ENCODE measurements at regions not wholly inside any gene's neighbourhood (a gene's known extent, or its start where the extent isn't known, plus 50 kb on each side); places are given as distances from the start of the nearest gene placed in this dataset.

DNA sequence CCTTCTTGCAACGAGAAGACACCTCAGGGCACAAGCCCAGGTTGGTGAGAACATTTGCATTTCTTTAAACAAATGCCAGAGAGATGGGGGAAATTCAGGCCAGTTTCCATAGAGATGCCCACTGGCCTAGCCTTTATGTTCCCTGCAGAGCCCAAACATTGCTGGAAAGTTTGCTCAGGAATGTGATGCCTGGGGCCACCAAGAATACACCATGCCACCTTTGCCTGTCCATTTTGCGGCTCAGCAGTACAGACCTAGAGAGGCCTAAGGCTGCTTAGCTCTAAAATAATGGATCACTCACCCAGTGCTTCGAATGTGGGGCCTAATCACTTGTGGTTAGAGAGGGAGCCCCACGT is 210.0 kb downstream of the RPLP1 start:
- no peak overlapping the region for H3K27ac ChIP-seq (ENCODE audit: low read length)
- no peaks in the 10 kb centered on the region for H3K9me3 ChIP-seq (ENCODE audit: insufficient read depth, low read length, severe bottlenecking)
- H3K9ac ChIP-seq (ENCODE audit: low read depth, low read length), result no peak overlapping the region
- no peaks in the 10 kb centered on the region; the same call in 1 of the 2 replicates for H4K20me1 ChIP-seq (ENCODE audit: insufficient read depth, low read length)
- no peaks in the 10 kb centered on the region for H3K27me3 ChIP-seq (ENCODE audit: insufficient read depth, low read length, poor library complexity)
- no peak overlapping the region for H3K4me2 ChIP-seq (ENCODE audit: insufficient read depth, low read length)
- no peak for TF ChIP-seq EZH2 (IDR thresholded peaks at IDR 0.05; ENCODE audit: borderline replicate concordance, low read depth, low read length, severe bottlenecking)
- TF ChIP-seq, protein P1, sequence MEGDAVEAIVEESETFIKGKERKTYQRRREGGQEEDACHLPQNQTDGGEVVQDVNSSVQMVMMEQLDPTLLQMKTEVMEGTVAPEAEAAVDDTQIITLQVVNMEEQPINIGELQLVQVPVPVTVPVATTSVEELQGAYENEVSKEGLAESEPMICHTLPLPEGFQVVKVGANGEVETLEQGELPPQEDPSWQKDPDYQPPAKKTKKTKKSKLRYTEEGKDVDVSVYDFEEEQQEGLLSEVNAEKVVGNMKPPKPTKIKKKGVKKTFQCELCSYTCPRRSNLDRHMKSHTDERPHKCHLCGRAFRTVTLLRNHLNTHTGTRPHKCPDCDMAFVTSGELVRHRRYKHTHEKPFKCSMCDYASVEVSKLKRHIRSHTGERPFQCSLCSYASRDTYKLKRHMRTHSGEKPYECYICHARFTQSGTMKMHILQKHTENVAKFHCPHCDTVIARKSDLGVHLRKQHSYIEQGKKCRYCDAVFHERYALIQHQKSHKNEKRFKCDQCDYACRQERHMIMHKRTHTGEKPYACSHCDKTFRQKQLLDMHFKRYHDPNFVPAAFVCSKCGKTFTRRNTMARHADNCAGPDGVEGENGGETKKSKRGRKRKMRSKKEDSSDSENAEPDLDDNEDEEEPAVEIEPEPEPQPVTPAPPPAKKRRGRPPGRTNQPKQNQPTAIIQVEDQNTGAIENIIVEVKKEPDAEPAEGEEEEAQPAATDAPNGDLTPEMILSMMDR (IDR thresholded peaks at IDR 0.05; ENCODE audit: borderline replicate concordance, extremely low read depth, low read length, poor library complexity, severe bottlenecking), result no peak
- no peak for ATAC-seq (ENCODE audit: insufficient read depth, low read depth)
- no peaks in the 10 kb centered on the region for H3K4me1 ChIP-seq (ENCODE audit: insufficient read depth, low read length)
- H3K36me3 ChIP-seq (ENCODE audit: insufficient read depth, low read length), result no peaks in the 10 kb centered on the region
- no peak for DNase-seq
- no peaks in the 10 kb centered on the region for H3K79me2 ChIP-seq (ENCODE audit: insufficient read depth, low read length)
- no peak overlapping the region for H3K4me3 ChIP-seq (ENCODE audit: low read depth in 1 of 2, low read length in 2 of 2)
- H2AFZ ChIP-seq (ENCODE audit: low read depth, low read length), result no peak overlapping the region

DNA sequence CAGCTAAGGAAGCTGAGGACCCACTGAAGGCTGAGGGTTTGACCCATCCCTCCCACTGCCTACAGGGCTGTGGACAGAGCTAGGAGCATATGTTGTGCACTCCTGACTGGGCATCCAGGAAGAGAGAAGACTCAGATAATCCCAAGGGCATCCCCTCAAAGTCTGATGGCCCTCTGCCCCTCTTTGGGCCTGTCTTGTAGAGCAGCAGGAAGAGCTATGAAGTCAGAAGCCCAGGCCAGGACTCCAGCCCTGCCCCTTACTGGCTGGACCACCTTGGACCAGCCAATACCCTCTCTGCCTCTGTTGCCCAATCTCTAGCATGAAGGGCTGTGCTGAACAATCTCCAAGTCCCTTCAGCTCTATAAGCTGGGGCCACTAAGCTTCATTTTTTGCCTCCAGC is 210.8 kb downstream of the RPLP1 start:
- H3K9me3 ChIP-seq (ENCODE audit: insufficient read depth, low read length, severe bottlenecking), result no peaks in the 10 kb centered on the region
- no peak for ATAC-seq (ENCODE audit: insufficient read depth, low read depth)
- H3K27ac ChIP-seq (ENCODE audit: low read length), result no peak overlapping the region

DNA sequence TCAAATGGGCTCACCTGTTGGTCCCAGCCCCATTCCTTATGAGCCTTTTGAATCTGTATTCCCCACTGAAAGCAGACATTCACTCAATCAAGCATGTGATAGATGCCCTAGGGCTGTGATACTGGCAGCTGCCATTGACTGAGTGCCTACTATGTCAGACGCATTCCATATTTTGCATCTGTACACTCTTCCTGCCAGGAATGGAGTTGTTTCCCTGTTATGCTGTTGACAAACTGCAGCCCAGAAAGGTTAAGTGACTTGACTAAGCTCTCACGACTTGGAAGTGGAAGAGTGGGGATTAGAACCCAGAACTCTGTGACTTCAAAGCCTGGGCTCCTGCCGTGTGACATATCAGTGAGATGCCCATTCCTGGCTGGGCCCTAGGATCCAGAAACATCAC is 211.4 kb downstream of the RPLP1 start:
- no peaks in the 10 kb centered on the region for H3K27me3 ChIP-seq (ENCODE audit: insufficient read depth, low read length, poor library complexity)
- no peak for TF ChIP-seq EZH2 (IDR thresholded peaks at IDR 0.05; ENCODE audit: borderline replicate concordance, low read depth, low read length, severe bottlenecking)
- TF ChIP-seq, protein P1 (IDR thresholded peaks at IDR 0.05; ENCODE audit: borderline replicate concordance, extremely low read depth, low read length, poor library complexity, severe bottlenecking), result no peak
- no peaks in the 10 kb centered on the region for H3K4me1 ChIP-seq (ENCODE audit: insufficient read depth, low read length)
- ATAC-seq (ENCODE audit: insufficient read depth, low read depth) (no peak), DNase-seq (no peak)
- H3K4me3 ChIP-seq (ENCODE audit: low read depth in 1 of 2, low read length in 2 of 2), result no peak overlapping the region
- no peak overlapping the region for H2AFZ ChIP-seq (ENCODE audit: low read depth, low read length)
- H3K79me2 ChIP-seq (ENCODE audit: insufficient read depth, low read length), result no peaks in the 10 kb centered on the region
- H3K9ac ChIP-seq (ENCODE audit: low read depth, low read length), result no peak overlapping the region
- no peak overlapping the region for H3K27ac ChIP-seq (ENCODE audit: low read length)
- no peak overlapping the region for H3K4me2 ChIP-seq (ENCODE audit: insufficient read depth, low read length)
- peaks cover 6% of the 10 kb centered on the region for H4K20me1 ChIP-seq (ENCODE audit: insufficient read depth, low read length)
- H3K9me3 ChIP-seq (ENCODE audit: insufficient read depth, low read length, severe bottlenecking), result no peaks in the 10 kb centered on the region
- no peaks in the 10 kb centered on the region for H3K36me3 ChIP-seq (ENCODE audit: insufficient read depth, low read length)

More for the DNA sequence above, 210.8 kb downstream of the RPLP1 start:
- TF ChIP-seq, protein P1 (IDR thresholded peaks at IDR 0.05; ENCODE audit: borderline replicate concordance, extremely low read depth, low read length, poor library complexity, severe bottlenecking), result no peak
- TF ChIP-seq EZH2 (IDR thresholded peaks at IDR 0.05; ENCODE audit: borderline replicate concordance, low read depth, low read length, severe bottlenecking), result no peak
- Histone ChIP-seq H3K4me2 (ENCODE audit: insufficient read depth, low read length) (no peak overlapping the region), H3K36me3 (ENCODE audit: insufficient read depth, low read length) (no peaks in the 10 kb centered on the region), H3K9ac (ENCODE audit: low read depth, low read length) (no peak overlapping the region), H3K27me3 (ENCODE audit: insufficient read depth, low read length, poor library complexity) (no peaks in the 10 kb centered on the region), H2AFZ (ENCODE audit: low read depth, low read length) (no peak overlapping the region), H4K20me1 (ENCODE audit: insufficient read depth, low read length) (peaks cover 6% of the 10 kb centered on the region), H3K79me2 (ENCODE audit: insufficient read depth, low read length) (no peaks in the 10 kb centered on the region), H3K4me1 (ENCODE audit: insufficient read depth, low read length) (no peaks in the 10 kb centered on the region), H3K4me3 (ENCODE audit: low read depth in 1 of 2, low read length in 2 of 2) (no peak overlapping the region)
- no peak for DNase-seq
